ENCODE measurements at regions not wholly inside any gene's neighbourhood (a gene's known extent, or its start where the extent isn't known, plus 50 kb on each side); places are given as distances from the start of the nearest gene placed in this dataset.

DNA sequence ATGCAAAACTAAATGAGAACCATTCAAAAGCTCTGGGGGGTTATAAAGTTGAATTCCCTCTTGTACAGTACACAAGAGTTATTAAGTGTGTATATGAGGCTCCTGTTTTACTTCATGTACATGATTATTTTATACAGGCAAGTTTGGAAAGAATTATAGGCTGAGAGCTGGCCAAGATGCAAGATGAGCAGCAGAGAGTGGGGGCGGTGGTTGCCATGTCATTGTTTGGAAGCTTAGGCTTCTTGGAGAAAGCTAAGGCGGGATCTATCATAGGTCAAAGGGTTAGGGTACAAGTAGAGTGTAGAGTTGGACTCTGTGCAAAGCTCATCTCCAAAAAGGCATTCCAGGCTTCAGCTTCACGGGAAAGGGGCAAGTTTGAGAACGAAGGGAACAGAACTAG lies 297.1 kb upstream of the TBX3 start:
- Histone ChIP-seq H3K4me3 (no peak overlapping the region), H3K27ac (no peak overlapping the region), H3K36me3 (no peaks in the 10 kb centered on the region), H3K27me3 (no peaks in the 10 kb centered on the region), H3K9me3 (no peaks in the 10 kb centered on the region), H3K4me1 (no peaks in the 10 kb centered on the region)
- no peak for DNase-seq (ENCODE audit: low spot score in 2 of 2)
- TF ChIP-seq POLR2AphosphoS5 (IDR thresholded peaks at IDR 0.05) = no peak
- TF ChIP-seq POLR2A (IDR thresholded peaks at IDR 0.05) = no peak
- no peak for TF ChIP-seq CTCF (IDR thresholded peaks at IDR 0.05)
- intact Hi-C loops (cut with DNase I; ENCODE audit: low total_unique reads) = no loop called here

DNA sequence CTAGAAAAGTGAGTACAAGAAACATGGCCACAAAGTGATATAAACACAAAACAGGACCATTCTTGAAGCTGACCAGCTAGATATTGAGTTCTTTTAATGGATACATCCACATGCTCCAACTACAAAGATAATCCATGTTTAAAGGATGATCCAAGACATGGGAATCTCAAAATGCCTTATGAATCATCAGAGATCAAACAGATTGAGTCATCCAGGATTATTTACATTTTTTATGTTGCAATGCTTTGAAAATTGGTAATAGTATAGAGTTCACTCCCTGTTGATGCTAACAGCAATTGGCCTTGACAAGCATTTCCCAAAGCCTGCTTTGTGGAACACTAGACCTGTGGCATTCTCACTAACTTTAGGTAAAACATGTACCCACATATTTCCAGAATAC lies 293.0 kb upstream of the TBX3 start:
- Histone ChIP-seq H3K27ac (no peak overlapping the region), H3K27me3 (no peaks in the 10 kb centered on the region), H3K36me3 (no peaks in the 10 kb centered on the region), H3K4me3 (no peak overlapping the region), H3K4me1 (no peaks in the 10 kb centered on the region), H3K9me3 (no peaks in the 10 kb centered on the region)
- no peak for TF ChIP-seq POLR2AphosphoS5 (IDR thresholded peaks at IDR 0.05)
- no peak for TF ChIP-seq POLR2A (IDR thresholded peaks at IDR 0.05)
- no peak for TF ChIP-seq CTCF (IDR thresholded peaks at IDR 0.05)
- DNase-seq (ENCODE audit: low spot score in 2 of 2) = no peak
- intact Hi-C loops (cut with DNase I; ENCODE audit: low total_unique reads) = no loop called here

DNA sequence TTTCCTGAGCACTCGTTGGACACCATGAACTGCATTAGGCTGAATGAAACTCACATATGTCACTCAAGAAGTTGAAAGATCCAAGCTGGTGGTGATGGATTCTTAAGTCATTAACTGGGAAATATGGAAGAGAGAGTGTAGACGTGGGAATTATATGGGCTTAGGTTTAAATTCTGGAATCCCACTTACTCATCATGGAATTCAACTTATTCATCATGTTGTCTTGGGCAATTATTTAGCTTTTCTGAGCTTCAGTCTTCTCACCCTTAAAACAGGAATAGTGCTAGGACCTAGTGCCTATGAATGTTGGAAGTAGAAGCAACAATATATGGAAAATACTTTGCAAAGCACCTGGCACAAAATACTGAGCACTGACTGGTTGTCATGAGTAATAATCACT lies 292.4 kb upstream of the TBX3 start:
- Histone ChIP-seq H3K4me3 (no peak overlapping the region), H3K27me3 (no peaks in the 10 kb centered on the region), H3K36me3 (no peaks in the 10 kb centered on the region), H3K9me3 (no peaks in the 10 kb centered on the region), H3K4me1 (no peaks in the 10 kb centered on the region), H3K27ac (no peak overlapping the region)
- TF ChIP-seq POLR2AphosphoS5 (IDR thresholded peaks at IDR 0.05) = no peak
- TF ChIP-seq CTCF (IDR thresholded peaks at IDR 0.05) = no peak
- no peak for TF ChIP-seq POLR2A (IDR thresholded peaks at IDR 0.05)
- intact Hi-C loops (cut with DNase I; ENCODE audit: low total_unique reads) = no loop called here
- no peak for DNase-seq (ENCODE audit: low spot score in 2 of 2)

DNA sequence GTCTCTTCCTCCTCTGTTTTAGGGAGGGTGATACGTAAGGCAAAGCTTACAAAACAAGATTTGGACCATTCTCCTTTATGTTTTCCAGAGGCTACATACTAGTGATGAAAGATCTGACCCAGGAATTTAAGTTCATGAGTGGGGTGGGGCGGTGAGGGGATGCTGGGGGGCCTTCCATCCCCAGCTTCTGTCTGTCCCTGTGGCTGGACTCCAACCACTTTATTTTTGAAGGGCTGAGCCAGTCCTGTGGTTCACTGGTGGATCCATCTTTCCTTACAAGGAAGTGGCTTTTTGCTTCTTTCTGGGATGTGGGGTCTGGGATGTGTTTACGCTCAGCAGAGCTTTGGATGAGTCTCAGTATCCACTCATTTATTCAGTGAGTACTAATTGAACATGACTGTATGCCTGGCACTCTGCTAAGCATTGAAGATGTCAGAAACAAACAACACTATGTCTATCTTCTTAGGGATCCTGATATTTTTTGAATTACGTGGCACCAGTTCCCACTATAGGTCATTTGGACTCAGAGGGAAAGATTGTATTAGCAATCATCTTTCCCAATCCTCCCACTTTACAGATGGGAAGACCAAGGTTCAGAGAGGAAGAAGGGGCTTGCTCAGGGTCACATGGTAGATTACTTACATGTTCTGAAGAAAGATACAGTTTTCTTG lies 291.8 kb upstream of the TBX3 start:
- H3K4me1 ChIP-seq = no peaks in the 10 kb centered on the region
- peak in 1 of 2 donors; percentile 19 for DNase-seq (ENCODE audit: low spot score in 2 of 2)
- TF ChIP-seq POLR2A (IDR thresholded peaks at IDR 0.05) (no peak), CTCF (IDR thresholded peaks at IDR 0.05) (no peak), POLR2AphosphoS5 (IDR thresholded peaks at IDR 0.05) (no peak)
- intact Hi-C loops (cut with DNase I; ENCODE audit: low total_unique reads) = no loop called here
- H3K27ac ChIP-seq = peak overlapping the region in 1 of 2 donors; percentile 35
- no peaks in the 10 kb centered on the region for H3K9me3 ChIP-seq
- H3K4me3 ChIP-seq = no peak overlapping the region
- no peaks in the 10 kb centered on the region for H3K27me3 ChIP-seq
- no peaks in the 10 kb centered on the region for H3K36me3 ChIP-seq

DNA sequence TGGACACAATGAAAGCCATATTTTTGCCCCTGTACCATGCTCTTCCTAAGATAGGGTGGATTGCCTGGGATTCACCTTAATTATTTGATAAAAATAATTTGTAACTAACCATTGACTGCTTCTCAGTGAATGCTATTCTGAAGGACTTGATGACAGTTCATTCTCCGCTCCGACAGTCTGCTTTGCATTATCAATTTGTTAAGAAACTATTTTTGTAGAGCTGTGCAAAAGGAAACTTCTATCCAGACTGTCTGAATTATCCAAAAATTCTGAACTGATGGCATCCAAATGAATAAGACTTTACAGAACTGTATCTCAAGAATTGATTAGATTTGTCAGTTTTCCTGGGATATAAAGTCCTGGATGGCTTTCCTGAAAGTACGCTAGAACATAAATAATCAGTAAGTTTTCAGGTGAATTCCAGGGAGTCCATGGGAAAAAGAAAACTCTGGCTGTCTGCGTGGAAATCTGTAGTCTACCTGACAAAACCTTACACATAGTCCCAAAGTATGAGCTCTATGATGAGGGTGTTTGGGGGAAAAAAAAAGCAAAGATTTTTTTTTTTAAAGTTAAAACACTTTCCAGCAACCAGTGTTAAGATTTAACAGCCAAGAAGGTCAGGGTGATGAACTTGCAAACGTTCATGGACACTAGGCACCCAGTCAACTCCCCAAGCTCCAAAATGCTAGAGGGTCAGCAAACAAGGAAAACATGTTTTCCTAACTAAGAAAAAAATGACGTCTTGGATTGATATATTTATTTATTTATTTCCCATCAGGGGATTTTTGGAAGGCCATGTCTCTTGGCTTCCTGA lies 291.1 kb upstream of the TBX3 start:
- intact Hi-C loops (cut with DNase I; ENCODE audit: low total_unique reads) = no loop called here
- DNase-seq (ENCODE audit: low spot score in 2 of 2) = no peak
- Histone ChIP-seq H3K4me1 (no peaks in the 10 kb centered on the region), H3K27ac (no peak overlapping the region), H3K4me3 (no peak overlapping the region), H3K9me3 (no peaks in the 10 kb centered on the region), H3K27me3 (no peaks in the 10 kb centered on the region), H3K36me3 (no peaks in the 10 kb centered on the region)
- TF ChIP-seq POLR2A (IDR thresholded peaks at IDR 0.05) = no peak
- TF ChIP-seq CTCF (IDR thresholded peaks at IDR 0.05) = no peak
